CD4-positive, alpha-beta T cell treated with Interferon gamma for 1 hour (primary cell): ENCODE measurements at regions not wholly inside any gene's neighbourhood (a gene's known extent, or its start where the extent isn't known, plus 50 kb on each side); places are given as distances from the start of the nearest gene placed in this dataset.

Experiments
- DNase-seq: peaks from one replicate; pipeline ENCODE4 v3.0.0-alpha.2; 2020

DNA sequence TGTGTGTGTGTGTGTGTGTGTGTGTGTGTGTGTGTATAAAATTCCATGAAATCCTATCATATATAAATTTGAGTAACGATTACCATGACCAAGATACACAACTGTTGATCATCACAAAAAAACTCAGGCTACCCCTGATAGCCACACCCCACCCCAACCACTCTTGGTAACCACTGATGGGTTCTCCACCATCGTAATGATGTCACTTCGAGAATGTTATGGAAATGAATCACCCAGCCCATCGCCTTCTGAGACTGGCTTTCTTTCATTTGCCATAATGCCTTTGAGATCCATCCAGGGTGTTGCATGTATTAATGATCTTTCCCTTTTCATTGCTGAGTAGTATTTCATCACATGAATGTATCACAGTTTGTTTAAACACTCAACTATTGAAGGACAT is 496.0 kb downstream of the MIAT start:
- DNase-seq: no peak

DNA sequence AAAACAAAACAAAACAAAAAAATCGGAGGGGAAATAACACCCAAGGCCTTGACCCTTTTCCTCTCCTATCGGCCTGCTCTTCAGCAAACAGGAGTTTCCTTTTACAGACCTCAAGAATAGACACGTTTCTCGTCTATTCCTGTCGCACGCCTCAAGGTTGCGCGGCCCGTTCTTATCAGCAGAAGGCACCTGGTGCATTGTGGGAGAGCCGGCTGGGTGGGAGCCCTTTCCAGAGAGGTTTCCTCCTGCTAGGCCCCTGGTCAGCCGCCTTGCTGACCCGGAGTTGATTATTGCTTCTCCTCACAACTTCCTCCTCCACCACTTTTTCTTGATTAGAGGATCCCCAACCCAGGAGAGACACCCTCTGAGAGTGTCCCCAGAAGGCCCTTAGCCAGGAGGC is 497.3 kb downstream of the MIAT start:
- DNase-seq: no peak

DNA sequence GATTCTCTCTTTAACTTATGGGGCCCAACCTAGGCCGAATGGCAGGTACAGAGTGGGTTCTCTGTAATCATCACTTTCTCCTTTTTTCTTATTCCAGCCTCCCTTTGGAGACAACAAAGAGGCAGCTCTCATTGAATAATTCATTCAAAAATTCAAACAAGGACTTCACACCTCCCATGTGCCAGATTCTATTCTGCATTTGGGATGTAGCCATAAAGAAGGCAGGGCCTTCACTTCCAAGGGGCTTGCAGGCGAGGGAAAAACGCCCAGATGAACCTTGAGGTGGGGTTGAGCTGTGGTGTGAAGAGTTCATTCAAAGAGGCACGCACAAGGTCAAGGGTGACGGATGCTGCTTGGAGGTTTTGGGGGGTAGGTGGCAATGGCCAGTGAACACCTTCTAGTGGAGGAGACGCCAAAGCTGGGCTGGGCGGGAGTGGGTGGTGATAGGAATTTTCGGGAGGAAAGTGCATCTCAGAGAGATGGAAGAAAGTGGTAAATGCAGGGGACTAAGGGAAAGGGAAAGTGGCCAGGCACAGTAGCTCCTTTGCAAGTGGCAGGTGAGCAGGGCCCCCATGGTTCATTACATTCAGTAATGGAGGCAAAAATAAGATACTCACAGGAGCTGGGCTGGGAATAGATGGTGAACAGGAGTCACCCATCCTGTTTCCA is 499.6 kb downstream of the MIAT start:
- no peak for DNase-seq

DNA sequence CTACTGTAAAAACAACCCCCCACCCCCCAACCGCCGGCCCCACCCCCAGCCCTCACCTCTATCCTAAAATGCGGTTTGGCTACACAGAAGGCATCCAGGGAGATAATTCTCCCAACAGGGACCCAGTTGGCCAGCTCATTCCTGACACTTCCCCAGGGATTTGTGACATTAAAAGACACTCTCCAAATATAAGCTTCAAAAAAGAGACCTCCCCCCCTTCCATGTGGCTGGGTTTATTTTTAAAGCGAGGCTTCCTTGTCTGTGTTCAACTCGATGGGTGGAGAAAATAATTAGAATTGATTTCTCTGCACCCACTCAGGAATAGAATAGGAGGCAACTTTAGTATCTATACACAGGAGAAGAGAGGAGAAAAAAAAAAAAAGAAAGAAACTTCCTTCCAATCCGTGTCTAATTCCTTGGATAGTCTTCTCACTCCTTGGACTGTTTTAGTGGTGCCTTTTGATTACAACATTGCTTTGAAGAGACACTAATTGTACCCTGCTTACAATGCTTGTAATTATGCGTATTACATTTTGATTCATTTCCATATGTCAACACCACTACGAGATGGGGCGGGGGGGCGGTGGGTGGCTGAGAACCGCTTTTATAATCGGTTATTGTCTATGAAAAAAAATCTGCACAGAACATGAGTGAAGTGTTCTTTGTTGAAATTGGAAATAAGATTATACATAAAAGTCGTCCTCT is 500.4 kb downstream of the MIAT start:
- no peak for DNase-seq

DNA sequence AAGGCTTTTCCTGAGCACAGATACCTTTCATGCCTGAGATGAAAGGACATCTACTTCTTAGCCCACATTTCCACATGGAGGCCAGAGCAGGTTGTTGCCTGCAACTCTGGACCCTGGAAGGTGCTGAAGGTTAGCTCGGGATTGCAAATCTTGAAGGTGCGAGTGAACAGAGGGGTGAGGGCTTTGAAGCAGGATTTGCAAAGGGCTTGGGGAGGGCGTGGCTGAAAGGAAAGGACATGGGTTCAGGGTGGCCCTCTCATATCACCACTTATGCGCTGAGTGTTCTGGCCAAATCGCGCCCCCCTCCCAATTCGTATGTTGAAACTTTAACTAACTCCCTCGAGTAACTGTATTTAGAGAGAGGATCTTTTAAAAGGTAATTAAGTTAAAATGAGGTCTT is 501.6 kb downstream of the MIAT start:
- DNase-seq: no peak

DNA sequence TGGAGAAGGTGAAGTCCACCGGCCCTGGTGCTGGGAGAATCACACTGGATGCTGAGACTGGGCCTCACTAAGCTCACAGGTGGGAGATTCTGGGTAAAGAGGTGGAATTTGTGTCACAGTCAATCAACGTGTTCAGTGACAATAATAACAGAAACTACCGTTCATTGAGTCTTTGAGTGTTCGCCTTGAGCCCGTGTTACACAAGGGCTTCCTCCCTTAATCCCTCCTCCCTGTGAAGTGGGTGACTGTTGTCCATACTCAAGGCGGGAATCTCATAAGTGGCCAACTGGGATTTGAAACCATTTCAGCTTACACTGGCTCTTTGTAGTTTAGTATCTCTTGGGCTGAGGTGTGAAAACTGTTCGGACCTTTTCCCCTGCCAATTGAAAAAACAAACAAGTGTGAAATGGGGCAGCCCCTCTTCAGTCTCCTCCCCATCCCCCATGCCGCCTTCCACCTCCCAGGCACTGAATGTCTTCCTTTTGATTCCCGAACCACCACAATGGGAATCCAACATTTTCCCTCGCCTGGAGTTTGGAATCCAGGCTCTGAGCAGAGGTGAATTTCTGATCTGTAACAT is 502.4 kb downstream of the MIAT start:
- DNase-seq: no peak

DNA sequence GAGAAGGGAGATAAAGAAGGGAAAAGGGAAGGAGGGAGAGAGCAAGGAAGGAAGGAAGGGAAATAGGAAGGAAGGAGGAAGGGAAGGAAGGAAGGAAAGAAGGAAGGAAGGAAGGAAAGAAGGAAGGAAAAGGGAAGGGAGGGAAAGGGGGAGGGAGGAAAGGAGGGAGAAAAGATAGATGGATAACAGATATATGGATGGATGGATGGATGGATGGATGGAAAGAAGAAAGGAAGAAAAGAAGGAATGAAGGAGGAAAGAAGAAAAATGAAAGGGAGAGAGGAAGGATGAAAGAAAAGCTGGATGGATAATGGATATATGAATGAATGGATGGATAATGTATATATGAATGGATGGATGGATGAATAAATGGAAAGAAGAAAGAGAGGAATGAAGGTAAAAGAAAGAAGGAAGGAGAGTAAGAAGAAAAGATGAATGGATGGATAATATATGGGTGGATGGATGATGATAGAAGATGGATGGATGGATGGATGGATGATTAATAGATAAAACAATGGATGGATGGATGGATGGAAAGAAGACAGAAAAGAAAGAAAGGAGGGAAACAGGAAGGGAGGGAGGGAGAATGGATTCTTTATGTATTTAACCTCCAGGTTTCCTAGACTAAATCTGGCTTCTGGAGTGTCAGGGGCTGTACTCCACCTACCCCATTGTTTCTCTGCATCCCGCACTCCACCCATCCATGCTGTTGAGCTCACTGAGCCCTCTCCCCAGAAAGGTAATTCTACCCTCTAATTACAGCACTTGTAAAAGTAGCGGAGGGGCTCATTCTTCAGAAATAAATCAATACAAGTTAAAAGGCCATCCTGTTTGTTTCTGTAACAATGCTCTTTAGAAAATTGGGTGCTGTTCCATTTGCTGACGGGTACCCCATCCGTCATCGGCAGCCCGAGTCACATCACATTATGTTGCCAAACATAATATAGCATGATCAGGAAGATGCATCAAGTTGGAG is 506.1 kb downstream of the MIAT start:
- DNase-seq: no peak

DNA sequence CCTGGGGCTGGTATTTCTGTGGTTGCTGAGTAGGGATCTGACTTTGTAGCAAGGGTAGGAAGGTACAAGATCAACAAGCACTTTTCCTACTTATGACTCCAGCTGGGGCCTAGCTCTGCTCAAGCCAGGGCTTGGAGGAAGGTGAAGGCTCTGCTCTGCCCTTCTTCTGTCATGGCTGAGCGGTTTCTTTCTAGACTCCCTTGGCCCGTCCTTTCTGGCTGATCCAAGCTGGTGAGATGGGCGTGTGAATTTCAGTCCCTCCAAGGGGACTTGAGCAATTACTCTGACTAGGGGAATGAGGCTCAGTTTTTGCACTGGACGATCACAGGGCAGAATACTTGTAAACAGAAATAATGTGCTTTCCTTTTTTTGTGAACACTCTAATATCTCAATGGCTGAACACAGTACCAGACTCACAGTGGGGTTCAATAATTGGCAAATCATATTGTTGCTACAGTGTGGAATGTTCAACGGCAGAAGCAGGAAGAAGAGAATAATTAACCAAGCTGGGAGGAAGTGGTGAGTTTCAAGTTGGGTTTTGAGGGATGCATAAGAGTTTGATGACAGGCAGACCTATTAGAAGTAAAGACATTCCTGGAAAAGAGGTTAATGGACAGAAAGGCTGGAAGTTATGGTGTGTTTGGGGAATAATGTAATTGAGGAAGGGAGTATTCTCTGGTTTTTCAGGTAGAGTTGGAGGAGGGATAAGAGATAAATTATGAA is 507.6 kb downstream of the MIAT start:
- DNase-seq: no peak

DNA sequence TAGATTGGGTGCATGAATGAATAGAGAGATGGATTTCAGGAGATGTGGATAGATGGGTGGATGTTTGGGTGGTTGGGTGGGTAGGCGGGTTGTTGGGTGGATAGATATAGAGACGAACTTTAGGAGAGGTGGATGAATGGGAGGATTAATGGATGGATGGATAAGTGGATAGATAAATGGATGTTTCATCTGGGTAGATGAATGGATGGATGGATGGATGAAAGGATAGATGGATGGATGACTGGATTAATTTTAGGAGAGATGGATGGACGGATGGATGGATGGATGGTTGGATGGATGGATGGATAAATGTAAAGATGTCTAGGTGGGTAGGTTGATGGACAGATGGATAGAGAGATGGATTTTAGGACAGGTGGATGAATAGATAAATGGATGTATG is 511.3 kb downstream of the MIAT start:
- DNase-seq: no peak

DNA sequence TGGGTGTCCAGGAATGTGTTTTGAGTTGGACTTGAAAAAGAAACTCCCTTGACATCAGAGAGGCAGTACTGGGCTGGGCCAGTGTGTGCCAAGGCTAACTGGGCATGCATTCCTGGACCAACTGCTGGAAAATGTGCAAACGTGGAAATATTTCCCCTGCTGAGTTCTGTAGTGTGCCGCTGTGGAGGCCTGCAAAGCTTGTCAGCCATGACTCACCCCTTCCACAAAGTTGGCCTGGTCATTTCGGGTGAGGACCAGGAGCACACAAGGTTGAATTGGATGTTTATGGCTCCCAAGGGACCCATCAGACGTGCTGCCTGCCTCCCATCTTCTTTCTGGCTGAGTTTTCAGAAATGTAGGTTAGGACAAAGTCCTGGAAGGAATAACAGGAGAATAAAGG is 513.1 kb downstream of the MIAT start:
- DNase-seq: no peak

DNA sequence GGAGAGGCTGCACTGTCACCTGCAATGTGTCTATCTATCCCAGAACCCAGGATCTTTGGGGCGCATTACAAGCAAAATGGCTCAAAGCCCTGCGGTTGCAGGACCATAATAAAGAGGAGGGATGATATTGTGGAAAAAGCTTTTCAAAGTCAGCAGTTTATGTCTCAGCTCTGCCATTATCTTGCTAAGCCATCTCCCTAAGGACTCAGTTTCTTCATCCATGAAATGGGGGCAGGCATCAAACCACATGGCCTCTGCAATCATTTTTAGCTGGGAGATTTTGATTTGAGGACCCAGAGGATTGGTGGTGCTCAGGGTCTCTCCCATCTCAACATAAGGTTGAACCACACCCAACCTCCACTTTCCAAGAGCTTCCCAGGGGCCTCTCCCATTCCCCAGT is 513.8 kb downstream of the MIAT start:
- no peak for DNase-seq

DNA sequence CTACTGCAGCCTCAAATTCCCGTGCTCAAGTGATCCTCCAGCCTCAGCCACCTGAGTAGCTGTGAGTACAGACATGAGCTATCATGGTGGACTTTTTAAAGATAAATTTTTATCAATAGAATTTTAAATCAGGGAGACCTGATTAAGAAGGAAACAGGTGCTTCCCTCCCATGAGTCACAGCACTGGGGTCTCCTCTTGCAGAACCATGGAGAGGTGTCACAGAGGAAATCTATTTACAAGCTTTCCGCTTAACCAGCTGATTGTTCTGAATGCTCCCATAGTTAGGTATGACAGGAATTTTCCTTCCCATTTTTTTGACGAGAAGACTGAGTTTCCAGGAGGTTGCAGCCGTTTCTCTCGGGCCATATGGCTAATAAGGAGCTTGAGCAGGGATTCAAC is 516.1 kb downstream of the MIAT start:
- DNase-seq: no peak

DNA sequence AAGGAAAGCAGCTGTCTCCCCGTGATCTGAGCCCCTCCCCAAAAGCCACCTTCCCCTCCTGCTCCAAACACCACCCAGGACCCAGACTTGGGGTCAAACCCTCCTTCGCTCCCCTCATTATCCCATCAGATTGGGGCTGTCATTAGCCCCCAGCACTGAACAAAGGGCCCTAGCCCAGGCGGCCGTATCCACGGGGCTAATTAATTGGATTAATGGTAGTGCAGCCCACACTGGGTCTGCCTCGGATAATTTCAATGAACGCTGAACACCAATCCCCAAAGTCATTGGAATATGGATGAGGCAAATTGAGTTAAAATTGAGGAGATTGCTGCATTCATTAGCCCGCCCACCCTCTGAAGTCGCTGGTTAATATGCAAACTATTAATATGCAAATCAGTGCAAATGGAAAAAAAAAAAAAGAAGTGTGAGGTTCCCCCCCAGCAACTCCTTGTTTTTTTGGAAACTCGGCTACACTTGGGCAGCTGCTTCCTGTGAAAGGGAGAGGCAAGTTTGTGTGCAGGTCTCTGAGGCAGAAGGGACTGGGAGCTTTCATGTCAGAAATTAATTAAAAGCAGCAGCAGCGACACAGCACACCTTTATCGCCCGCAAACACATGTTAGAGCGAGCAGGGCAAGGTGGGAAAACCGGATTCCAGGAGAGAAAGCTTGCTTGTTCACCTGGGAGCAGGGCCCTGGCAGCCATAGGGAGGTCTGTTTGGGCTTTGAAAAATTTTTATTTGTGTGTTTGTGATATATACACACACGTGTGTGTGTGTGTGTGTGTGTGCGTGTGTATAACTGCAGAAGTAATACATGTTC is 517.8 kb downstream of the MIAT start:
- DNase-seq: no peak

DNA sequence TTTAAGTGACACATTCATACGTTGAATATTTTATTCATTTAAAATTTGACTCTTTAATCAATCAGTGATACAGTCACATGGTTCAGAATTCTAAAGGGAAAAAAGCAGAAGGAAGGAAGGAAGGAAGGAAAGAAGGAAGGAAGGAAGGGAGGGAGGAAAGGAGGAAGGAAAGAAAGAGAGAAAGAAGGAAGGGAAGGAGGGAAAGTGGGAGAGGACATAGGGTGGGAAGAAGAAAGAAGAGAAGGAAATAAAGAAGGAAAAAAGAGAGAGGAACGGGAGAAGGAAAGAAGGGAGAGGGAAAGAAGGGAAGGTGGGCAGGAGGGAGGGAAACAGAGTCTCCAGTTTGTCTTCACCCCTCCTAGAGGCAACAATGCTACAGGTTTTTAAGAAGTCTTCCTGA is 518.6 kb downstream of the MIAT start:
- DNase-seq: no peak

DNA sequence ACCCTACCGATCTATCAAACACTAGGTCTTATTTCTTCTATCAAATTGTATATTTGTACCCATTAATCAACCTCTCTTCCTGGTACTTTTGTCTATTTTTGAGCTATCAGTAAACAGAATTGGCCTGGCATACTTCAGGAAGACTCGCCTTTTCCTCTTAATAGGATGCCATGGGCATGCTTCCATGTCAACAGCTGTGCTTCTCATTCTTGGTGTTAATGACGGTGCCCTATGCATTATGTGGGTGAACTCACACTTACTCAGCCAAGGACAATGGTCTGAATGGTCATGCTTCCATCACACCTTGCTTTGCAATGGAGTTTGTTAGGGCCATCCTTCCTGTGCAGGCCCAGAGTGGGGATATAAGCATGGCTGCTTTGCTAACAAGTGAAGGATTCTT is 521.8 kb downstream of the MIAT start:
- no peak for DNase-seq

DNA sequence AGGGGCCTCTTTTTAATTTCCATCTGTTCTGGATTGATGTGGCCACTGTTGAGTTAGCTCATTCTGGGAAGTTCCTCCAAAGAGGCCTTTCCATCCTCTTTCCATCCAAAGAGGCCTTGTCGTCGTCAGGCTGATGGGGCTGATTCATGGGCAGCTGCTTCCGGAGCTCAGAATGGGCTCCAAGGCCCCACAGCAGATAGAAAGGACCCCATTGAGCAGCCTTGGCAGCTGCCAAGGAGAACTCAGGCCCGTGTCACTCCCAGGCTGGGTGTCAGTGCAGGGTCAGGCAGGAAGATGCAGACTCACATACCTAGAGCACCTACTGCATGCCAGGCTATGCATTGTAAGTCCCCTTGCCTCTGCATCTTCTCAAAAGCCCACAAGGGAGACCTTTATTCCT is 524.1 kb downstream of the MIAT start:
- DNase-seq: no peak

DNA sequence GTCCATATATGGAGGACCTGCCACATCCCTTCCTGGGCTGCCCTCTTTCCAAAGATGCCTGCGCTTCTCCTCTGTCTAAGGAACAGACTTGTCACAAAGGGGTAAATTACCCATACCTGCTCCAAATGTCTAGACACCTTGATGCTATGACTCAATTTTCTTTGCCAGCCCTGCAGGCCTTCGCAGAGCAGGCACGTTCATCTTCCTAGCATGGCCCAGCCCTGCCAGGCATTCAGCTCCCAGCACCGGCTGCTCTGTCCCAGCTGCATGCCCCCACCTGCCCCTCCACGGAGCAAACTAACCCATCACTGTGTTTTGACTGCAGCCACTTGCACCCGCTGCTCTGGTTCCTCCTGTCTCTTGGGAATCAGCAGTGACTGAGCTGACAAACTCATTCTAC is 526.1 kb downstream of the MIAT start:
- DNase-seq: no peak

DNA sequence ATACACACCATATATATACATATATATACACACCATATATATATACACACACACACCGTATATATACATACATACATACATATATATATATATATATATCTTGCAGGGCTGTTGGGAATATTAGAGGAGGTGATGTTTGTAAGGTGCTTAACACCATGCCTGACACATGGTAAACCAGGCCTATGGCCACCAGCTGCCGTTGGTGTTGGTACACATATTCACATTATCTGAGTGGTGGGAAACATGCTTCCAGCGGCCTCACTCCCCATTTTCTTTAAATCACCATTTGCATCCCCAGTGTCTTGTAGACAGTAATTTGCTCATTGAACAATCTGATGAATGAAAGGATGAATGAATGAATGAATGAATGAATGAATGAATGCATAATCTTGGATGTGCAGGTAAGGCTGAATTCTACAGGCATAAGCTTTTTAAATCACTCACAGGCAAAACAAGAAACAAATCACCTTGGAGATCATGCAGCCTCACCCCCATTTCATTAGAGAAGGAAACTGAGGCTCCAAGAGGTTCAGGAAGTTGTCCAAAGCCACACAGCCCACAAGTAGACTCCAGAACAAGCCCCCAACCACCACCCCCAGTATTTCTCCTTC is 527.8 kb downstream of the MIAT start:
- DNase-seq: no peak

DNA sequence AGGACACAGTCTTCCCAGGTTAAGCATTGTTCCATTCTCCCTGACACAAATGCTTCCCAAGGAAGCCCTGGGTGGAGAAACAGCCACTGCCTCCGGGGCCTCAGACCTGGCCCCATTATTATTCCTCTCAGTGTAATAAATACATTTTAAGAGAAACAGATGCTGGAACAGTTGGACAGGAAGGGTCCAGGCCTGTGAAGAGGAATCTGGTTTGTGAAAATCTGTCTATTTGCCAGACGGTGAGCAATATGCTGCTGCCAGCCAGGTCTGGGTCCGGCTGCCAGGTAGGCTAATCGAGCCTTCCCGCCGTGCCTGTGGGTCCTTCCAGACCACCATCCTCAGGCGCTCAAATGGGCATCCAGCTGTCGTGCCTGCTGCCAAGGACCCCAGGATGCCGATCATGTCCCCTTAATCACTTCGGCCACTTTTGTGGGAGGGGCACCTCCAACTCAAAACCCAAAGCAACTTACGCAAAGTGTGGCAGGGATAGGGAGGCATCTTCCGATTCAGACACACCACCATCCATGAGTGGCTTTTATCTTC is 528.4 kb downstream of the MIAT start:
- no peak for DNase-seq

DNA sequence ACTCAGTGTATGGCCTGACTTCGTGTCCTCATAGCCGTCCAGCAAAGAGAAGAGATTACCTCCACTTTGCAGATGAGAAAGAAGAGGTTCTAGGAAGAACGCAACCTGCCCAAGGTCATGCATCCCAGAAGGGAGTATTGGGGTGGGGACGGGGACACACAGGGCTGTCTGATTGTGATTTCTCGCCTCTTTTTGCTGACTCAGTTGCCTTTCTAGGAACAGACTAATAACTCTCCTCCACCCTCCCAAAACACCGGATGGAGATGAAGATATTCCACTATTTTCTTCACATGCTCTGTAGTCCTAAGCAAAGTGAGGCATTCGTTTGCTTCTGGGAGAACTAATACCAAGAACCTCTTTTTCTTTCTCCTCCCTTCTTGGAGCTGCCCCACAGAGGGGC is 529.3 kb downstream of the MIAT start:
- no peak for DNase-seq
